Transverse colon (tissue), 4 donors: ENCODE measurements at regions not wholly inside any gene's neighbourhood (a gene's known extent, or its start where the extent isn't known, plus 50 kb on each side); places are given as distances from the start of the nearest gene placed in this dataset.

Experiments used
- CTCF ChIP-seq, 5 experiments: fragments of 200-600 bp in 3 of 5; fragments of 450-650 bp in 2 of 5; sonication (generic) in 3 of 5; IDR thresholded peaks; 1 replicate in 2 of 5; 2 replicates in 3 of 5; pipeline ENCODE4 v1.5.1; 2016 to 2017; ENCODE audit warnings: antibody characterized with exemption in 5 of 5, inconsistent platforms in 3 of 5, mild to moderate bottlenecking in 2 of 5, moderate library complexity in 1 of 5
- POLR2A ChIP-seq: fragments of 450-650 bp; IDR thresholded peaks from one replicate; pipeline ENCODE4 v1.6.1; 2016; ENCODE audit warnings: antibody characterized with exemption, mild to moderate bottlenecking, moderate library complexity
- POLR2AphosphoS5 ChIP-seq, 3 donors: sonication (generic); formaldehyde crosslinking; IDR thresholded peaks; one replicate each; pipeline ENCODE4 v1.6.1; 2016; ENCODE audit warnings: antibody characterized with exemption in 3 of 3

DNA sequence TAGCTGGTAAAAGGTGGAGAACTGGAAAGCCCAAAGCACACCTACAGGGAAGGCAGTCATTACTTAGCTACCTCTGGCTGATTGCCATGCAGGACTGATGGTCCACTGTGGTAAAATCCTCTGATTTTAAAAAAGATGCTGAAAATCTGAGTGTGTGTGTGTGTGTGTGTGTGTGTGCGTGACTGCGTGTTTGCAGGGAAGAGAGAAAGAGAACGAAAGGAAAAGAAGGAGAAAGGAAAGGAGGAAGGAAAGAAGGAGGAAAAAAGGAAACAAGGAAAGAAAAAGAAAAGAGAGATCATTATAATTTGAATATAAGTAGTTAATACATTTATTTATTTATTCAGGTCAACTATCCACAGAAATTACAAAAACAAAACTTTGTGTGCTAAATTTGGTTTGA is 488.7 kb upstream of the KCNMB2 start:
- TF ChIP-seq CTCF (IDR thresholded peaks at IDR 0.05) (no peak), POLR2AphosphoS5 (IDR thresholded peaks at IDR 0.05) (no peak), POLR2A (no peak)
